ENCODE measurements at regions not wholly inside any gene's neighbourhood (a gene's known extent, or its start where the extent isn't known, plus 50 kb on each side); places are given as distances from the start of the nearest gene placed in this dataset.

GRCh38 chr3:41102750-41103149, 96.6 kb upstream of the CTNNB1 start:
- H3K27ac Mint-ChIP-seq (ENCODE audit: unreplicated experiment) = no peak overlapping the region
- H3K36me3 Mint-ChIP-seq (ENCODE audit: low read depth) = no peaks in the 10 kb centered on the region
- H3K4me3 Mint-ChIP-seq = no peak overlapping the region
- peaks cover 8% of the 10 kb centered on the region for H3K4me1 Mint-ChIP-seq
- H3K9me3 Mint-ChIP-seq = no peaks in the 10 kb centered on the region
- no peaks in the 10 kb centered on the region for H3K27me3 Mint-ChIP-seq (ENCODE audit: low read depth)
- no peak for TF ChIP-seq CTCF (conservative IDR thresholded peaks at IDR 0.05)
- no peak for DNase-seq (ENCODE audit: low read depth, low spot score)

GRCh38 chr3:41103200-41103599, 96.1 kb upstream of the CTNNB1 start:
- Mint-ChIP-seq H3K27ac (ENCODE audit: unreplicated experiment) (no peak overlapping the region), H3K9me3 (no peaks in the 10 kb centered on the region), H3K36me3 (ENCODE audit: low read depth) (no peaks in the 10 kb centered on the region), H3K27me3 (ENCODE audit: low read depth) (no peaks in the 10 kb centered on the region), H3K4me1 (peaks cover 8% of the 10 kb centered on the region), H3K4me3 (no peak overlapping the region)
- no peak for DNase-seq (ENCODE audit: low read depth, low spot score)
- TF ChIP-seq CTCF (conservative IDR thresholded peaks at IDR 0.05) = no peak

- Mint-ChIP-seq H3K4me3 (no peak overlapping the region), H3K27ac (ENCODE audit: unreplicated experiment) (no peak overlapping the region), H3K27me3 (ENCODE audit: low read depth) (no peaks in the 10 kb centered on the region), H3K4me1 (peaks cover 8% of the 10 kb centered on the region), H3K36me3 (ENCODE audit: low read depth) (no peaks in the 10 kb centered on the region), H3K9me3 (no peaks in the 10 kb centered on the region)
- DNase-seq (ENCODE audit: low read depth, low spot score) = no peak
- TF ChIP-seq CTCF (conservative IDR thresholded peaks at IDR 0.05) = no peak
Observed at GRCh38 chr3:41104147-41104546, 95.2 kb upstream of the CTNNB1 start.

- Mint-ChIP-seq H3K4me3 (no peak overlapping the region), H3K36me3 (ENCODE audit: low read depth) (no peaks in the 10 kb centered on the region), H3K27me3 (ENCODE audit: low read depth) (no peaks in the 10 kb centered on the region), H3K27ac (ENCODE audit: unreplicated experiment) (no peak overlapping the region), H3K9me3 (no peaks in the 10 kb centered on the region), H3K4me1 (peaks cover 8% of the 10 kb centered on the region)
- no peak for DNase-seq (ENCODE audit: low read depth, low spot score)
- no peak for TF ChIP-seq CTCF (conservative IDR thresholded peaks at IDR 0.05)
Observed at GRCh38 chr3:41106691-41107090, 92.6 kb upstream of the CTNNB1 start.

GRCh38 chr3:41111011-41111410, 88.3 kb upstream of the CTNNB1 start:
- Mint-ChIP-seq H3K9me3 (peaks cover 2% of the 10 kb centered on the region), H3K4me3 (no peak overlapping the region), H3K27me3 (ENCODE audit: low read depth) (no peaks in the 10 kb centered on the region), H3K36me3 (ENCODE audit: low read depth) (no peaks in the 10 kb centered on the region), H3K27ac (ENCODE audit: unreplicated experiment) (no peak overlapping the region), H3K4me1 (peaks cover 3% of the 10 kb centered on the region)
- no peak for TF ChIP-seq CTCF (conservative IDR thresholded peaks at IDR 0.05)
- no peak for DNase-seq (ENCODE audit: low read depth, low spot score)

- Mint-ChIP-seq H3K4me3 (no peak overlapping the region), H3K27ac (ENCODE audit: unreplicated experiment) (no peak overlapping the region), H3K36me3 (ENCODE audit: low read depth) (no peaks in the 10 kb centered on the region), H3K4me1 (peaks cover 17% of the 10 kb centered on the region), H3K9me3 (peaks cover 2% of the 10 kb centered on the region), H3K27me3 (ENCODE audit: low read depth) (no peaks in the 10 kb centered on the region)
- DNase-seq (ENCODE audit: low read depth, low spot score) = no peak
- TF ChIP-seq CTCF (conservative IDR thresholded peaks at IDR 0.05) = no peak
Observed at GRCh38 chr3:41112466-41112865, 86.8 kb upstream of the CTNNB1 start.

Data from neural crest cell (in vitro differentiated cells).